A549 (cell line): ENCODE measurements at regions not wholly inside any gene's neighbourhood (a gene's known extent, or its start where the extent isn't known, plus 50 kb on each side); places are given as distances from the start of the nearest gene placed in this dataset.

Experiments used
- BHLHE40 ChIP-seq: IDR thresholded peaks from 2 replicates; pipeline ENCODE4 v1.6.1; 2012; ENCODE audit warnings: low read depth, low read length, inconsistent platforms
- CEBPB ChIP-seq, 2 experiments: fragments of >200 bp in 1 of 2; sonication (Bioruptor Twin) in 1 of 2; formaldehyde crosslinking in 1 of 2; IDR thresholded peaks; 2 replicates each; pipeline ENCODE4 v1.6.1; 2012 to 2016
- MAX ChIP-seq: IDR thresholded peaks from 2 replicates; pipeline ENCODE4 v1.6.1; 2012
- MYC ChIP-seq: IDR thresholded peaks from 2 replicates; pipeline ENCODE4 v1.6.1; 2012; ENCODE audit warnings: mild to moderate bottlenecking, inconsistent platforms, low read length, improper control_type of control experiment, borderline replicate concordance
- REST ChIP-seq: fragments of 200-600 bp; sonication (generic); IDR thresholded peaks from 2 replicates; pipeline ENCODE4 v1.6.1; 2016; ENCODE audit warnings: antibody characterized with exemption, mild to moderate bottlenecking, moderate library complexity
- ZSCAN20 ChIP-seq: fragments of 250-450 bp; sonication (Bioruptor Pico); IDR thresholded peaks from 2 replicates; pipeline ENCODE4 v1.8.0; 2022; ENCODE audit warnings: mild to moderate bottlenecking, moderate library complexity
- TF ChIP-seq, protein P1 (sequence below): fragments of >200 bp; sonication (Bioruptor Twin); formaldehyde crosslinking; IDR thresholded peaks from 3 replicates; pipeline ENCODE4 v1.5.1; 2016

- TF ChIP-seq MYC (no peak), REST (no peak), BHLHE40 (no peak), MAX (no peak), ZSCAN20 (CRISPR knock-in tag) (no peak), CEBPB (IDR thresholded peaks at IDR 0.05) (no peak)
- TF ChIP-seq, protein P1, sequence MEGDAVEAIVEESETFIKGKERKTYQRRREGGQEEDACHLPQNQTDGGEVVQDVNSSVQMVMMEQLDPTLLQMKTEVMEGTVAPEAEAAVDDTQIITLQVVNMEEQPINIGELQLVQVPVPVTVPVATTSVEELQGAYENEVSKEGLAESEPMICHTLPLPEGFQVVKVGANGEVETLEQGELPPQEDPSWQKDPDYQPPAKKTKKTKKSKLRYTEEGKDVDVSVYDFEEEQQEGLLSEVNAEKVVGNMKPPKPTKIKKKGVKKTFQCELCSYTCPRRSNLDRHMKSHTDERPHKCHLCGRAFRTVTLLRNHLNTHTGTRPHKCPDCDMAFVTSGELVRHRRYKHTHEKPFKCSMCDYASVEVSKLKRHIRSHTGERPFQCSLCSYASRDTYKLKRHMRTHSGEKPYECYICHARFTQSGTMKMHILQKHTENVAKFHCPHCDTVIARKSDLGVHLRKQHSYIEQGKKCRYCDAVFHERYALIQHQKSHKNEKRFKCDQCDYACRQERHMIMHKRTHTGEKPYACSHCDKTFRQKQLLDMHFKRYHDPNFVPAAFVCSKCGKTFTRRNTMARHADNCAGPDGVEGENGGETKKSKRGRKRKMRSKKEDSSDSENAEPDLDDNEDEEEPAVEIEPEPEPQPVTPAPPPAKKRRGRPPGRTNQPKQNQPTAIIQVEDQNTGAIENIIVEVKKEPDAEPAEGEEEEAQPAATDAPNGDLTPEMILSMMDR: no peak
Measured at GRCh38 chr7:116408166-116408565, 91.4 kb upstream of the CAV2 start.
